HS-27A (cell line): ENCODE measurements at regions not wholly inside any gene's neighbourhood (a gene's known extent, or its start where the extent isn't known, plus 50 kb on each side); places are given as distances from the start of the nearest gene placed in this dataset.
A peak's percentile ranks its signal among the peaks of the same experiment; 100 is the strongest.
"Not testable (repeated sequence)": the region's sequence is repeated elsewhere in the genome, so short reads cannot be mapped to it uniquely, and the experiment has no call there.

Source experiments
- DNase-seq: peaks from one replicate; pipeline ENCODE4 v3.0.0-alpha.2; 2012; ENCODE audit warnings: low read depth, missing footprints

- DNase-seq: no peak
These were observed 101.2 kb upstream of the SEC11C start for GRCh38 chr18:59038295-59039039.

GRCh38 chr18:59039040-59039320 lies 100.7 kb upstream of the SEC11C start:
- not testable (repeated sequence) for DNase-seq

- DNase-seq: no peak
These were observed 100.2 kb upstream of the SEC11C start for GRCh38 chr18:59039449-59039848.

GRCh38 chr18:59040770-59041148 lies 98.9 kb upstream of the SEC11C start:
- no peak for DNase-seq

GRCh38 chr18:59041296-59041695 lies 98.4 kb upstream of the SEC11C start:
- no peak for DNase-seq

GRCh38 chr18:59041819-59042815 lies 97.6 kb upstream of the SEC11C start:
- DNase-seq: no peak

- no peak for DNase-seq
These were observed 94.8 kb upstream of the SEC11C start for GRCh38 chr18:59044855-59045254.

GRCh38 chr18:59047321-59048047 lies 92.2 kb upstream of the SEC11C start:
- DNase-seq: no peak

GRCh38 chr18:59048048-59048363 lies 91.7 kb upstream of the SEC11C start:
- no peak for DNase-seq

- DNase-seq: no peak
These were observed 91.3 kb upstream of the SEC11C start for GRCh38 chr18:59048378-59048777.

- no peak for DNase-seq
These were observed 89.7 kb upstream of the SEC11C start for GRCh38 chr18:59049721-59050660.

GRCh38 chr18:59050661-59051057 lies 89.0 kb upstream of the SEC11C start:
- no peak for DNase-seq

- DNase-seq: no peak
These were observed 88.1 kb upstream of the SEC11C start for GRCh38 chr18:59051470-59052165.

- DNase-seq: no peak
These were observed 86.5 kb upstream of the SEC11C start for GRCh38 chr18:59052965-59053820.

- DNase-seq: no peak
These were observed 85.0 kb upstream of the SEC11C start for GRCh38 chr18:59054496-59055287.

GRCh38 chr18:59055345-59056032 lies 84.2 kb upstream of the SEC11C start:
- DNase-seq: peak; percentile 7

GRCh38 chr18:59056706-59057492 lies 82.8 kb upstream of the SEC11C start:
- DNase-seq: peak; percentile 20

GRCh38 chr18:59057493-59057795 lies 82.2 kb upstream of the SEC11C start:
- DNase-seq: no peak
